GM21723 (cell line): ENCODE measurements at regions not wholly inside any gene's neighbourhood (a gene's known extent, or its start where the extent isn't known, plus 50 kb on each side); places are given as distances from the start of the nearest gene placed in this dataset.

ENCODE experiments used
- ATAC-seq: cut with Tn5 transposase; IDR thresholded peaks from one replicate; pipeline ENCODE4 v1.9.1; 2021; ENCODE audit warnings: mild to moderate bottlenecking, moderate library complexity; ENCODE audit not compliant: unreplicated experiment

- no peak for ATAC-seq
Observed at GRCh38 chr1:69288416-69288815, 279.3 kb upstream of the LRRC7 start.

GRCh38 chr1:69290291-69290690 is 277.4 kb upstream of the LRRC7 start:
- ATAC-seq = no peak

- no peak for ATAC-seq
Observed at GRCh38 chr1:69291541-69291940, 276.2 kb upstream of the LRRC7 start.

DNA sequence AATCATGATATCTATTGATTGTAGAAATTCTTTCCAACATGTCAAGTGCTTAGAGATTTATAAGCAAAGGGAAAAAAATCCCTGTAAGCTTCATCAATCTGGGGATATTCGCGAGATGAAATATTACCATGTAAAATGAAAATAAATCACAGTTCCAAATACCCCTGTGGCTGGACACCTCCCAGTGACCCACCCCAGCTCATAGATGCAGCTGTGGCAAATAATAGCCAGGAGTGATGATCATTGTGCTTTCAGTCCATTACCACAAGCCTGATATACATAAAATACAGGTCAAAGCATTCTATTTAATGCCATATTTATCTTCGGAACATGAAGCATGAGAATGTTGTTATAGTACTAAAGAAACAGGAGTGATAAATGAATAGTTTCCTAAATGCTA is 274.9 kb upstream of the LRRC7 start:
- ATAC-seq = no peak

GRCh38 chr1:69294171-69294570 is 273.6 kb upstream of the LRRC7 start:
- no peak for ATAC-seq

DNA sequence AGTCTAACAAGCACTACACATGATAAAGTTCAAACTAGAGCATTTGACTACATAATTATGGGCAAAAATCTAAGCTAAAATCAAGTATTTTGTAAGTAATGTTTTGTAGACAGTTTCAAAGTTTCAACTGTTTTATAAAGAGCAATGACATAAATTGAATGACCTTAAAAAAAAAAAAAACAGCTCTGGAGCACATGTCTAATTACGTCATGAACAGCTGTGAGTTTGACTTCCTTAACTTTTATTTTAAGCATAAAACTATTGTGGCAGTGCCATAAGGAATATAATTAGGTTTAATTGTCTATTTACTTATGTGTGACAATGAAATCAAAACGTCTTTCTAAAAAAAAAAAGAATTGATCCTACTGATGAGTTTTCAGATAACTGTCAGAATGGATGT is 272.5 kb upstream of the LRRC7 start:
- ATAC-seq = no peak

DNA sequence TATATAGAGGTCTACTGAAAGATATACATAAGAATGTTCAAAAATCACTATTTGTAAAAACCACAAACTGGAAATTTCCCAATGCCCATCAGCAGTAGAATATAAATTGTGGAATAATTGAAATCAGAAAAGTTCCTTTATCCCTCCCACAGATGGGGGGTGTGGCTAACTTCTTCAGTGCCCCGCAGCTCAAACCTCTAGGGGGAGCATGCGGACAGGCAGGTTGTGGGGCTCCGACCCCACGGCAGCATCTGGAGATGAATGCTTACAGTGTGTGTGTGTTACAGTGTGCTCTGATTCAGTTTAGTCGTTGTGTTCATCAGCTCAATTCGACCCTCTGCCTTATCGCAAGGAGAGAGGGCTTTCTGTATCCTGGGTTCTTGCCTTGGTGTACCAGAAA is 262.1 kb upstream of the LRRC7 start:
- no peak for ATAC-seq

GRCh38 chr1:69312055-69312732 is 255.5 kb upstream of the LRRC7 start:
- no peak for ATAC-seq

DNA sequence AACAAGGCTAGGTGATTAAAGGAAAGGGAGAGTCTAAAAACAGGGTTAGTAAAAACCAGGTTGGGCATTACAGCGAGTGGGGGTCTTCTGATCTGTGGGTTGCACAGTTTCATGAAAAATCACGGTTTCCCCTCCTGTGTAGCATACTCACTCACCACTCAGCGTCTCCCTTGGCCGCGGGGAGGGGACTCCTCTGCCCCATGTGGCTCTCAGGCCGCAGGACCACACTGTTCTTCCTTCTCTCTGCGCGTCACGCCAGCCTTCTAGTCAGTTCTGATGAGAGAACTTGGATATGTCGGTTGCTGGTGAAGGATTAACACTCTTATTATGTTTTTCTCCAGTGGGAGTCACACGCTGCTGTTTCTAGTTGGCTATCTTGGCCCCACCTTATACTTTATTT is 254.6 kb upstream of the LRRC7 start:
- no peak for ATAC-seq

DNA sequence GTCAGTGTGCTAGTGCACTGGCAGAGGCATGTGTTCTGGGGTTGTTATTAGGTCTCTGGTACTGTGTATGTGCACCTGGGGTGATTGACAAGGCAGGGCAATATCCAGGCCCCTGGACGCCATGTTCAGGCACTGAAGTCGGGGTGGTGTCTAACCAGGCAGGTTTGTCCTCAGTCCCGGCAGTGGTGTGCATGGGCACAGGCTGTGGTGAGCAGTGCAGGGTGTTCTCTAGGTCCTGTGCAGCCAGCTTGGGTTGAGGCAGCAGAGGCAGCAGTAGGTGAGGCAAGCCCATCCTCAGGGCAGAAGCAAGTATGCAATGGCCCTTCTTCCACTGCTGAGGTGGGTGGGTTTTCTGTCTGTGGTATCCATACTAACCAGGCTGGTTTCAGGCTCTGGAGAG is 252.3 kb upstream of the LRRC7 start:
- no peak for ATAC-seq

- ATAC-seq = no peak
Observed at GRCh38 chr1:69315823-69316222, 251.9 kb upstream of the LRRC7 start.

DNA sequence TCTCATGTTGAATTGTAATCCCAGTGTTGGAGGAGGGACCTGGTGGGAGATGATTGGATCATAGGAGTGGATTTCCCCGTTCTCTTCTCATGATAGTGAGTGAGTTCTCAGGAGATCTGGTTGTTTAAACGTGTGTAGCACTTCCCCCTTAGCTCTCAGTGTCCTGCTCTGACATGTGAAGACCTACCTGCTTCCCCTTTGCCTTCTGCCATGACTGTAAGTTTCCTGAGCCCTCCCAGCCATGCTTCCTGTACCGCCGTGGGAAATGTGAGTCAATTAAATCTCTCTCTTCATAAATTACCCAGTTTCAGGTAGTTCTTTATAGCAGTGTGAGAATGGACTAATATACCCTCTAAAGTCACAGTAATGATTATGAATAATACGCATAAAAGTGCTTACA is 248.4 kb upstream of the LRRC7 start:
- no peak for ATAC-seq

GRCh38 chr1:69320757-69321211 is 246.9 kb upstream of the LRRC7 start:
- ATAC-seq = peak; percentile 79

DNA sequence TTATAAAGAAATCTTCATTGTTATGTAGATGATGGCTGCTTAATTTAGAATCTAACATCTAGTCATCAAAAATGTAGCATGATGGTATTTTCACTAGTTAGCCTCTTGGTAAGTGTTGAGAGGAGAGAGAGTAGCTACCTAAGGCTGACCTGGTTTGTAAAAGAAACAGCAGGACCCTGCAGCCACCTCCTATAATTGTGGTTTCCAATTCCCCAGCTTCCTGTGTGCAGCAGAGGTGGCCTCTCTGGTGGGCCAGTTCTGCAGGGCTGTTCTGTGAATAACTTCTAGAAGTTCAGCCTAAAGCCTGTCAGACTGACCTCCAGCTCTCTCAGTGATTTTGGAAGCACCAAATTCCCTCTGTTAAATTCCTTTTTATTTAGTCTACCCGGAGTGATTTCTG is 246.4 kb upstream of the LRRC7 start:
- ATAC-seq = no peak

- ATAC-seq = no peak
Observed at GRCh38 chr1:69328186-69328585, 239.5 kb upstream of the LRRC7 start.

- no peak for ATAC-seq
Observed at GRCh38 chr1:69363236-69363635, 204.5 kb upstream of the LRRC7 start.

DNA sequence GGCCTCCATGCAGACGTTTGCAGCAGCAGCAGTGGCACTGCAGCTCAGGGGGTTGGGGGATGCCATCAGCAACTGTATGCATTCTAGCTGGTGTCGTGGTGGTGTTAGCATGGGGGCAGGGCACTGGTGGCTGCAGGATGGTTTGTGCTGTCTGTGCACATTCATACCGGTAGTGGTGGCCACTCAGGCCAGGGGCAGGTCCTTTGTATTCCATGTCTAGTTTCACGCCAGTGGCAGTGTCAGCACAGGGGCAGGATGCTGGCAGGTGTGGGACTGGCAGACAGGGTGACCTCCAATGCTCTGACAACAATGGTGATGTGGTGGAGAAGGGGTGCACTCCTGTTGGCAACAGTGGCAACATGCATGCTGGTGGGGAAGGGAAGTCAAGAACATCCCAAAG is 194.2 kb upstream of the LRRC7 start:
- no peak for ATAC-seq

GRCh38 chr1:69376408-69376807 is 191.3 kb upstream of the LRRC7 start:
- ATAC-seq = no peak

DNA sequence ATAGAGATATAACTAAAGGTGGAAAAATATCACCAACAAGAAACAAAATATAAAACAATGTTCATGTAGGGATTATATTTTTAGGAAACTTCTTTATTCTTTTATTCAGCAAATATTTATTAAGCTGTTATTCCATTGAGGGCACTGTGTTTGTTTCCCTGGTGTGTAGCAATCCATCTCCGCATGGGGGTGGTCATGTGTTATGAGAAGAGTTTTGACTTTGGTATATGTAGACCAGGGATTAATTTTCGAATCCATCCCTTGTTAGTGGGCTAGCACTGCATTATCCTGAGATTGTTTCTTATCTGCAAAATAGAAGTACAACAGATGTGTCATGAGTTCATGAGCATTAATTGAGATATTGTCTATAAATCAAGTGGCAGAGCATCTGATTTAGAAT is 190.2 kb upstream of the LRRC7 start:
- no peak for ATAC-seq

- no peak for ATAC-seq
Observed at GRCh38 chr1:69388044-69388443, 179.7 kb upstream of the LRRC7 start.

DNA sequence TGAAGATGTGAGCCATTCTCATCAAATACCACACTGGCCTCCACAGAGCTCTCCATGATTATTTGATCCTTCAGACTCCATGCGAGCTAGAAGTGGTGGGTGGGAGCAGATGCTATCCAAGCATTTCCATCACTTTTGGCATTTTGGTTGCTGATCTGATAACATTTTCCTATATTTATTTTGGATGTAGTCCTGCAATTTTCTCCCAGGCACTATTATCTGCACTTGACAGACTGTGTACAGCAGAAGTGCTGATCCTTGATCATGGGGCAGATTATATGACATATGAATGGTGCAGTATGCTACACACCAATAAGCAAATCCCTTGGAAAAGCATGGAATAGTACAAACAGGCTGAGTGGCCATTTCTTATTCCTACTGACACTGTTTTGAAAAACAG is 167.6 kb upstream of the LRRC7 start:
- no peak for ATAC-seq

DNA sequence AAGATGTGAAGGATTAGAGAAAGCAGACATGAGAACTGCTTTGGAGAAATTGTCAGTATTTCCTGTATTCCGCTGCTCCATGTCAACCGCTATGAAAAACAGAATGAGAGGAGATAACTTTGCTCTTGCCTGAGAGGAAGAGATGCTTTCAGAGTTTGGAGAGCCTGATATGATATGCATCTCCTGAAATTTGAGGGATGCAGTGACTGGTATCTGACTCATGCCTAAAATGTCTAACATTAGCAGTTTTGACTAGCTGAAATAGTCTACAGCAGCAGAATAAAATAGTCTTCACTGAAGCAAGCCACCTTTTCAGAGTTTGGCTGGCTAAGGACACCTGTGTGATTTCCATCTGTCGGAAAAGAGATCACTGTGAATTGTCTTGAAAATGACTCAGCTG is 165.8 kb upstream of the LRRC7 start:
- no peak for ATAC-seq

GRCh38 chr1:69403756-69404320 is 163.9 kb upstream of the LRRC7 start:
- ATAC-seq = no peak
